Neuron (in vitro differentiated cells): ENCODE measurements at regions not wholly inside any gene's neighbourhood (a gene's known extent, or its start where the extent isn't known, plus 50 kb on each side); places are given as distances from the start of the nearest gene placed in this dataset.
"Not testable (repeated sequence)": the region's sequence is repeated elsewhere in the genome, so short reads cannot be mapped to it uniquely, and the experiment has no call there.

ENCODE experiments used
- H2AFZ ChIP-seq: one replicate; pipeline ENCODE4 v1.6.1; 2013; ENCODE audit warnings: low read depth, mild to moderate bottlenecking, inconsistent platforms, low read length, moderate library complexity
- H3K27me3 ChIP-seq: one replicate; pipeline ENCODE4 v1.6.1; 2013; ENCODE audit warnings: low read length; ENCODE audit not compliant: insufficient read depth
- H3K36me3 ChIP-seq: one replicate; pipeline ENCODE4 v1.6.1; 2013; ENCODE audit warnings: low read length; ENCODE audit not compliant: insufficient read depth
- H3K4me1 ChIP-seq: one replicate; pipeline ENCODE4 v1.6.1; 2013; ENCODE audit warnings: low read length; ENCODE audit not compliant: insufficient read depth
- H3K4me3 ChIP-seq: 2 replicates; pipeline ENCODE4 v1.5.1; 2013; ENCODE audit warnings: mild to moderate bottlenecking, low read length, moderate library complexity
- H3K9me3 ChIP-seq: one replicate; pipeline ENCODE4 v1.6.1; 2013; ENCODE audit warnings: low read length

DNA sequence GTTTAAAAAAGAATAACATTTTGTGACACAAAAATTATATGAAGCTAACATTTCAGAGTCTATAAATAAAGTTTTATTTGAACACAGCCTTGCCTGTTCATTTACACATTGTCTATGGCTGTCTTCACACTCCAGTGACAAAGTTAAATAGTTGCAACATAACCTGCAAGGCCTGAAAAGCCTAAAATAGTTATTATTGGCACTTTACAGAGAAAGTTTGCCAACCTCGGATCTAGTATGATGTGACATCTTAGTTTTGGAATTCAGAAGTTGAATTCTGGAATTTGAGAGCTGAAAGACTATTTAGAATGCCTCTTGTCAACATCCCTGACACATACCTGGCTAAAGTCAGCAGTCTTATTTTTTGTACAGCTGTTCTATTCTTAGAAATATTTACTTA, 68.3 kb downstream of the DYRK2 start:
- H3K9me3 ChIP-seq = no peaks in the 10 kb centered on the region
- H3K36me3 ChIP-seq = no peaks in the 10 kb centered on the region
- H2AFZ ChIP-seq = no peak overlapping the region
- no peak overlapping the region for H3K4me3 ChIP-seq
- peaks cover 4% of the 10 kb centered on the region for H3K4me1 ChIP-seq
- no peaks in the 10 kb centered on the region for H3K27me3 ChIP-seq

DNA sequence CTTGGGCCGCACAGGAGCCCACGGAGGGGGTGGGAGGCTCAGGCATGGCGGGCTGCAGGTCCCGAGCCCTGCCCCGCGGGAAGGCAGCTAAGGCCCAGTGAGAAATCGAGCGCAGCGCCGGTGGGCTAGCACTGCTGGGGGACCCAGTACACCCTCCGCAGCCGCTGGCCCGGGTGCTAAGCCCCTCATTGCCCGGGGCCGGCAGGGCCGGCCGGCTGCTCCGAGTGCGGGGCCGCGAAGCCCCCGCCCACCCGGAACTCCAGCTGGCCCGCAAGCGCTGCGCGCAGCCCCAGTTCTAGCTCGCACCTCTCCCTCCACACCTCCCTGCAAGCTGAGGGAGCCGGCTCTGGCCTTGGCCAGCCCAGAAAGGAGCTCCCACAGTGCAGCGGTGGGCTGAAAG, 70.8 kb downstream of the DYRK2 start:
- H3K27me3 ChIP-seq = not testable (repeated sequence)

DNA sequence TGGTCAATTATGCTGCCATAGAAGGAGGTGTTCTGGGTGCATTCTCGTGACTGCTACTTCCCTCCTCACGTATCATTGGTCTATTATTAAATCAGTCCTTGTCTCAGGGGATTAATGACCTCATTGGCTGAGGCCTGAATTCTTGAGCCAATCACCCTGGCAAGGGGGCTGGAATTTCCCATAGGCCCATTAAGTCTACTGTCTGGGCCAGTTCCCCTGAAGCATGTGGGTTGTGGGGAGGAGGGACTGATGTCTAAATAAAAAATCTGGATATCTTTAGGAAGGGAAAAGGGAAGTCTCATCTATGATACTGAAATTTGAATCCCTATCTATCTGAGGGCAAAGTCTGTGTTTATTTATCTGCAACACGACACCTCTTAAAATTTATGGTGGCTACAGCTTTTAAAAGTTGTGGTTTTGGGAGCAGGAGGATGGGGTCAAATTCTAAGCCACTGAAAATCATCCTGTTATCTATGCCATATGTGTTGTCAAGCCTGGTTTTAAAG, 71.9 kb downstream of the DYRK2 start:
- H3K4me3 ChIP-seq = no peak overlapping the region
- no peaks in the 10 kb centered on the region for H3K9me3 ChIP-seq
- H3K27me3 ChIP-seq = no peaks in the 10 kb centered on the region
- H3K36me3 ChIP-seq = no peaks in the 10 kb centered on the region
- no peak overlapping the region for H2AFZ ChIP-seq
- peaks cover 4% of the 10 kb centered on the region for H3K4me1 ChIP-seq

More for the DNA sequence above, 70.8 kb downstream of the DYRK2 start:
- not testable (repeated sequence) for H3K9me3 ChIP-seq, H3K36me3 ChIP-seq, H3K4me1 ChIP-seq, H3K4me3 ChIP-seq, H2AFZ ChIP-seq

DNA sequence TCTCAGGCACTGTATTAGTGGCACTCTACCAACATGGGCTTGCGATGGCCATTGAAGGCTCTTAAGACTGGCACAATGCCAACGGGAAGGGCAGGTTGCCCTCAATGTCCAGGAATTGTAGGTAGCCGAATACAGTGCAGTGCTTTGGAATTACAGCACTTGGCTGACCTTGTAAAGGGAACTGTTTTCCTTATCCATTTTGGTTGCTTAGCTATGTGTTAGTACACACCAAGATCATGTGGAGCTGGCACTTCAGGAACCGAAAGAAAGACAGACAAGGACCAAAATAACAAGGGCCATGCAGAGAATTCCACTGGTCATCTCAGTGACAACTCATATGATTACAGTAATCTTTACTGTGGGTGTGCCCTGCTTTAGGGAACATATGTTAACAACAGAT, 72.7 kb downstream of the DYRK2 start:
- peaks cover 4% of the 10 kb centered on the region for H3K4me1 ChIP-seq
- H3K4me3 ChIP-seq = no peak overlapping the region
- H2AFZ ChIP-seq = no peak overlapping the region
- no peaks in the 10 kb centered on the region for H3K36me3 ChIP-seq
- H3K27me3 ChIP-seq = no peaks in the 10 kb centered on the region
- no peaks in the 10 kb centered on the region for H3K9me3 ChIP-seq

DNA sequence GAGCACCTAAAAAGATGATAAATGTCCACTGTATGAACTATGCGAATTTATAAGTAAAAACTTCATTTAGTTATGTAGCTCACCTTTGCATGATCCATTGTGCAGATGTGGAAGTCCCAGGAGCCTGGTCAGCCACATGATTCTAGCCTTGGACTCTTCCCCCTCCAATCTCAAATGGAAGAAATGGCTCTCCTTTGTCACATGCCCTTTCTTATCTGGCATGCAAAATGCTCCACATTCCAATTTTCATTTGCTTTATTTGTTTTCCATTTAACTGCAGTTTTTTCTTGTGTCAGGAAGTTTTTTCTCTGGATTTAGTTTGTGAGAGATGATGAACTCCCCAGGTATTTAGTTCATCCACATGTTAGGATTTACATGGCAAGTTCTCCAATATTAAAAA, 73.8 kb downstream of the DYRK2 start:
- Histone ChIP-seq H3K4me1 (peaks cover 4% of the 10 kb centered on the region), H3K27me3 (no peaks in the 10 kb centered on the region), H3K36me3 (no peaks in the 10 kb centered on the region), H3K9me3 (no peaks in the 10 kb centered on the region), H3K4me3 (no peak overlapping the region), H2AFZ (no peak overlapping the region)

DNA sequence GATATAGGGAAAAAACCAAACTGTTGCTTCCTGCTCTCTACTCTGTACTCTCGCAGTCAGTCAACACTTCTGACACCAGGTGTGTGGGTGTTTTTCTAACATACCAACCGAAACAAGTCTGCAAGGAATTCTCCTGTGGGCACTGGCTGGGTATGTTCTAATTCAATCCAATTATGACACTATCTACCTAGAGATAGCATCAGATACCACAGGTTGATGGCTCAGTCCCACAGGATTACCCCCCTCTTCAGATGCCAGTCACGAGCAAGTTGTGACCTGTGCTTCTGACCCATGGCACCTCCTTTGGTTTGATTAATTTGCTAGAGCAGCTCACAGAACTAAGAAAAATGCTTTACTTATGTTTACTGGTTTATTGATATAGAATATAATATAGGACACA, 78.3 kb downstream of the DYRK2 start:
- Histone ChIP-seq H3K27me3 (no peaks in the 10 kb centered on the region), H3K4me1 (no peaks in the 10 kb centered on the region), H3K36me3 (no peaks in the 10 kb centered on the region), H2AFZ (no peak overlapping the region), H3K4me3 (no peak overlapping the region), H3K9me3 (no peaks in the 10 kb centered on the region)

DNA sequence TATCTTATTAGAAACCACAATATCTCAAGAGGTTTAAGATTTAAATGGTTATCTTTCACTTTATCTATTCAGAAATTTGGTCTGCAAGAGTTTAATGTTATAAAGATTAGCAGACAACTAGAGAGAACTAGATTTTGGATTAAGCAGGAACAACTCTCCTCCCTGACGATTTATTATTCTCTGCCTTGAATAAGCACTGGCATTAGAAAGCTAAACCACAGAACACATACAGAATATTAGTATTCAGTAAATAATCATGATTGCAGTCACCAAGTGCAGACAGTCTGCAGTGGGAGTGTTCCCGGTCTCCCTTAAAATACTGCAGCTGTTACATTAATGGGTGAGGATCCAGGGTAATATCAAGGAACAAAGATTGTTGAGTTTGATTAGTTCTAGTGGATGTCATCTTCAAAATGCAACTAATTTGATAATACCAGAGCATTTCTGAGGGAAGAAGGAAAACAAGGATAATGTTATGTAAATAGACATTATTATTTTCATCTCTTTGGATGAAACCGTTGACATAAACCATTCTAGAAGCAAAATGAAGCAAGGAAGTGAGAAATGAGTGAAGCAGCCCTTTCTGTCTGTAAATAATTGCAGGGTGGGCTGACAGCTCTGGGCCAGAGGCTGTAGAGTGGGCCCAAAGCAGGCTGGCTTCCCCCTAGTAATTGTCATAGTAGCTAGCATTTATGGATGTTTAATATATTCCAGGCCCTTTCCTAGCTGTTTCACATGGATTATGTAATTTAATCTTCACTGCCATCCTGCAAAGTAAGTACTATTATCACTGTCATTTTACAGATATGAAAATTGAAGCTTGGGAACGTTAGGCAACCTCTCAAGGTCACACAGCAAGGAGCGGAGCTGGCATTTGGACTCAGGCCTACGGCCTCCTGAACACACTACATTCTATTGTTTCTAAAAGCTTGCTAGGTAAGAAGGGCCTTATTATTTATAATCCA, 79.4 kb downstream of the DYRK2 start:
- Histone ChIP-seq H3K4me3 (no peak overlapping the region), H3K27me3 (no peaks in the 10 kb centered on the region), H3K4me1 (no peaks in the 10 kb centered on the region), H3K36me3 (no peaks in the 10 kb centered on the region), H3K9me3 (no peaks in the 10 kb centered on the region), H2AFZ (no peak overlapping the region)

DNA sequence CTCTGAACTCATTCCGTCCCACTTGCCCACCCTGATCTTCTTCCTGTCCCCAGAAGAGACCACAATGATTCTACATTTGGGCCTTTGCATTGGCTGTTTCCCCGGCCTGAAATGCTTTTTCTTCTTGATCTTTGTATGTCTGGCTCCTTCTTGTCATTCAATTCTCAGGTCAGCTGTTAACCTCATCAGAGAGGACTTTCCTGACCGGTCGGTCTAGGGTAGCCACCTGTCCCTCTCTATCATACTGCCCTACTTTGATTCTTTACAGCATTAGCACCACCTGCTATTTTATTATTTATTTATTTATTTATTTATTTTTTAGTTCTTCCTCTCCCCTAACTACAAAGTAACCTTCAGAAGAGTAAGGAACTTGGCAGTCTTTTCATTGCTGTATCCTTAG, 84.3 kb downstream of the DYRK2 start:
- Histone ChIP-seq H3K36me3 (no peaks in the 10 kb centered on the region), H3K27me3 (no peaks in the 10 kb centered on the region), H3K9me3 (no peaks in the 10 kb centered on the region), H3K4me1 (no peaks in the 10 kb centered on the region), H2AFZ (no peak overlapping the region), H3K4me3 (no peak overlapping the region)

DNA sequence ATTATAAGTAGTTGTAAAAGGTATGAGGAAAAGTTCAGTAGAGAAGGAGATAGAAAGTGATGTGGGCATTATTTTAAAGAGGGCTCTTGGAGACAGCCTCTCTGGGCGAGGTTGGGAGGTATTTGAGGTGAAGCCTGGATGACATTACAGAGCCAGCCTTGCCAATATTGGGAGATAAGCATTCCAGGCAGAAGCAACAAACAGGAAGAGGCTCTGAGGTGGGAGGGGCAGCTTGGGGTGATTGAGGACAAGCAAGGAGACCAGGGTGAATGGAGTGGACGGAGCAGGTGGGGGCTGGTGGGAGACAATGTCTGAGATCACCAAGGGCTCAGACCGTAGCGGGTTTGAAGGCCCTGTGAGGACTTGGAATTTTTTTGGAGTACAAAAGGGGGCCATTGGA, 87.3 kb downstream of the DYRK2 start:
- H3K4me1 ChIP-seq = no peaks in the 10 kb centered on the region
- H3K4me3 ChIP-seq = no peak overlapping the region
- H2AFZ ChIP-seq = no peak overlapping the region
- H3K9me3 ChIP-seq = no peaks in the 10 kb centered on the region
- no peaks in the 10 kb centered on the region for H3K27me3 ChIP-seq
- H3K36me3 ChIP-seq = no peaks in the 10 kb centered on the region

DNA sequence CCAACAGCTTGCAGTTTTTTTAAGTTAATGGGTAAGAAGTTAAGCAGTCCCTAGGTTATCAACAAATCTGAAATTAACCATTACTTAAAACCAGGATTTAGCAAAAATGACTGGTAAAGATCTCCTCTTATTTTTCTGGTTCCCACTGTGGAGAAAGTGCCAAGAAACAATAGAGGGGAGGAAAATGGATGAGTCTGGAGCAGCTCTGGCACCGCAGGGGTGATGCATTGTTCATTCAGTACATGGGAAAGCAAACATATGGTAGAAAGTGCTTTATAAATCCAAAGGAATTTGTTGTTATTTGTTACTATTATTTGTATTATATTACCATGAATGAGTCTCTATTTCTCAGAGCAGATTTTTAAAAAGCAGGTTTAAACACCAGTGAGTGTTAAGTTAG, 92.2 kb downstream of the DYRK2 start:
- H3K9me3 ChIP-seq = no peaks in the 10 kb centered on the region
- H3K4me1 ChIP-seq = peaks cover 3% of the 10 kb centered on the region
- no peaks in the 10 kb centered on the region for H3K27me3 ChIP-seq
- no peaks in the 10 kb centered on the region for H3K36me3 ChIP-seq
- H2AFZ ChIP-seq = no peak overlapping the region
- no peak overlapping the region for H3K4me3 ChIP-seq

DNA sequence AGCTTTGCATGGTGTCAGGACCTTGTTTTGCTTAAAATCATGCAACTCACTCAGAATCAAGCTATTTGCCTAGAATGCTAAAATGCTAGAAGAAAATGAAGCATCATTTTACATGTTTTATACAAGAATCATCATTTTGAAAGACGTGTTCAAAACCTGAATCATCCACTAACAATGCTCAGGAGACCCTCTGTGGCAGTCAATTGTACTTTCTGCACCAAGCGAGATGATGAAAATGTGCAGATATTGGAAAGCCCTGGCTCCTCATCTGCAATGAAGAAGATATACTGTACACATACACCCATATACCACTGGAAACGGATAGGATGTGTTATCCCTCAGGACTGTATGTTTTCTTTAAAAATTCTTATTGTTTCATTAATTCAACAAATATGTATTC, 92.7 kb downstream of the DYRK2 start:
- Histone ChIP-seq H3K36me3 (no peaks in the 10 kb centered on the region), H2AFZ (no peak overlapping the region), H3K4me1 (peaks cover 3% of the 10 kb centered on the region), H3K27me3 (no peaks in the 10 kb centered on the region), H3K4me3 (no peak overlapping the region), H3K9me3 (no peaks in the 10 kb centered on the region)

DNA sequence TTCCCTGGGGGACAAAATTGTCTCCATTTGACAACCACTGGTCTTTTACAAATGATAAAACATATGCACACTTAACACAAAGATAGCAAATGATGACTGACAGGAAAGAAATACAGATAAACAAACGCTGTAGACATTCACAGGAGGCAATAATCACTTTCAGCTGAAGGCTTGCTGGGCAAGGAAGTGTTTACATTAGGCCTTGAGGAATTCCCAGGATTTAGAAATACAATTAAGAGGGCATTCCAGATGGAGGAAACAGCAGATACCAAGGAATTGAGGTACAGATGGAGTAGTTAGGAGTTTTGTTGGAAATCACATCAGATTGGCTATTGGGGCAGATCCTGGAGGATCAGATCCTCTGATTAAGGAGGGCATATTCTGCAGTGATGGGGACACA, 93.9 kb downstream of the DYRK2 start:
- Histone ChIP-seq H3K9me3 (no peaks in the 10 kb centered on the region), H3K36me3 (no peaks in the 10 kb centered on the region), H2AFZ (no peak overlapping the region), H3K4me1 (peaks cover 3% of the 10 kb centered on the region), H3K4me3 (no peak overlapping the region), H3K27me3 (no peaks in the 10 kb centered on the region)

DNA sequence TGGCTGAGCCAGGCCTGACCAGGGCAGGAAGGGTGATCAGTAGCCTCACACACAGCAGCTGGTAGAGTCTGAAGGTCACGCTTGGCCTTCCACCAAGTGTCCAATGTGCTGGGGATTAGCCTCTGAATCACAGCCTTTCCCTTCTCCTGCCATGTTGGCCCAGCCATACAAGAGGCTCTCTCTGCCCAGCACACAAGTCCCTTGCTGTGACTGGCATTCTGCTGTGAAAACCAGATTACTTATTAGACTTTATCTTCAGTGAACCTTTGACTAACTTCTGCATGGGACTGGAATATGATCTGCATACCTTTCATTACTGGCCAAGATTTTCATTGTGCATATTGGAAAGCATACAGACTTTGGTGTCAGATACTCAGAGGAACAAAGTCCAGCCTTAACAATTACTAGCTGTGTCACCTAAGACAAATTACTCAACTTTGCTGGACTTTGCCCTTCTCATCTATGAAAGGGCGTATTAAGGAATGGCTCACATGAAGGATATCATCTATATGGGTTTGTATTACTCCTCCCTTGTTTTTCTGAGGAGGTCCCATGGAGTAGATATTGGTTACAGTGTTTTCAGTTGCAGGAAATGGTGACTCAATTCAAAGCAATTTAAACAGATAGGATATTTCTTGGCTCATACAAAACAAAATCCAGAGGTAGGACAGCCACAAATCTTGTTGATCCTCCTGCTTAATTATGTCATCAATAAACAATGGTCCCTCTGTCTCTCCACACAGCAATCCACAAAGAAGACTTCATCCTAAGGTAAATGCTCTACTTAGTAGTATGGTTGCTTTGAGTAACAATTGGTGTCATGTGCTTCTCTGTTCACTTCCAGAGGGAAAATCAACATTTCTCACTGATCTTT, 99.6 kb downstream of the DYRK2 start:
- H2AFZ ChIP-seq = no peak overlapping the region
- H3K27me3 ChIP-seq = no peaks in the 10 kb centered on the region
- H3K36me3 ChIP-seq = no peaks in the 10 kb centered on the region
- H3K4me1 ChIP-seq = no peaks in the 10 kb centered on the region
- no peak overlapping the region for H3K4me3 ChIP-seq
- H3K9me3 ChIP-seq = no peaks in the 10 kb centered on the region
